ENCODE measurements at regions not wholly inside any gene's neighbourhood (a gene's known extent, or its start where the extent isn't known, plus 50 kb on each side); places are given as distances from the start of the nearest gene placed in this dataset.

- no peak for TF ChIP-seq EZH2 (IDR thresholded peaks at IDR 0.05; ENCODE audit: borderline replicate concordance)
- TF ChIP-seq, protein P1, sequence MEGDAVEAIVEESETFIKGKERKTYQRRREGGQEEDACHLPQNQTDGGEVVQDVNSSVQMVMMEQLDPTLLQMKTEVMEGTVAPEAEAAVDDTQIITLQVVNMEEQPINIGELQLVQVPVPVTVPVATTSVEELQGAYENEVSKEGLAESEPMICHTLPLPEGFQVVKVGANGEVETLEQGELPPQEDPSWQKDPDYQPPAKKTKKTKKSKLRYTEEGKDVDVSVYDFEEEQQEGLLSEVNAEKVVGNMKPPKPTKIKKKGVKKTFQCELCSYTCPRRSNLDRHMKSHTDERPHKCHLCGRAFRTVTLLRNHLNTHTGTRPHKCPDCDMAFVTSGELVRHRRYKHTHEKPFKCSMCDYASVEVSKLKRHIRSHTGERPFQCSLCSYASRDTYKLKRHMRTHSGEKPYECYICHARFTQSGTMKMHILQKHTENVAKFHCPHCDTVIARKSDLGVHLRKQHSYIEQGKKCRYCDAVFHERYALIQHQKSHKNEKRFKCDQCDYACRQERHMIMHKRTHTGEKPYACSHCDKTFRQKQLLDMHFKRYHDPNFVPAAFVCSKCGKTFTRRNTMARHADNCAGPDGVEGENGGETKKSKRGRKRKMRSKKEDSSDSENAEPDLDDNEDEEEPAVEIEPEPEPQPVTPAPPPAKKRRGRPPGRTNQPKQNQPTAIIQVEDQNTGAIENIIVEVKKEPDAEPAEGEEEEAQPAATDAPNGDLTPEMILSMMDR (IDR thresholded peaks at IDR 0.05; ENCODE audit: poor library complexity) = no peak
Observed at GRCh38 chrX:26653050-26653449, 437.1 kb downstream of the MAGEB5 start.
